ENCODE measurements at regions not wholly inside any gene's neighbourhood (a gene's known extent, or its start where the extent isn't known, plus 50 kb on each side); places are given as distances from the start of the nearest gene placed in this dataset.
"Not testable (repeated sequence)": the region's sequence is repeated elsewhere in the genome, so short reads cannot be mapped to it uniquely, and the experiment has no call there.

DNA sequence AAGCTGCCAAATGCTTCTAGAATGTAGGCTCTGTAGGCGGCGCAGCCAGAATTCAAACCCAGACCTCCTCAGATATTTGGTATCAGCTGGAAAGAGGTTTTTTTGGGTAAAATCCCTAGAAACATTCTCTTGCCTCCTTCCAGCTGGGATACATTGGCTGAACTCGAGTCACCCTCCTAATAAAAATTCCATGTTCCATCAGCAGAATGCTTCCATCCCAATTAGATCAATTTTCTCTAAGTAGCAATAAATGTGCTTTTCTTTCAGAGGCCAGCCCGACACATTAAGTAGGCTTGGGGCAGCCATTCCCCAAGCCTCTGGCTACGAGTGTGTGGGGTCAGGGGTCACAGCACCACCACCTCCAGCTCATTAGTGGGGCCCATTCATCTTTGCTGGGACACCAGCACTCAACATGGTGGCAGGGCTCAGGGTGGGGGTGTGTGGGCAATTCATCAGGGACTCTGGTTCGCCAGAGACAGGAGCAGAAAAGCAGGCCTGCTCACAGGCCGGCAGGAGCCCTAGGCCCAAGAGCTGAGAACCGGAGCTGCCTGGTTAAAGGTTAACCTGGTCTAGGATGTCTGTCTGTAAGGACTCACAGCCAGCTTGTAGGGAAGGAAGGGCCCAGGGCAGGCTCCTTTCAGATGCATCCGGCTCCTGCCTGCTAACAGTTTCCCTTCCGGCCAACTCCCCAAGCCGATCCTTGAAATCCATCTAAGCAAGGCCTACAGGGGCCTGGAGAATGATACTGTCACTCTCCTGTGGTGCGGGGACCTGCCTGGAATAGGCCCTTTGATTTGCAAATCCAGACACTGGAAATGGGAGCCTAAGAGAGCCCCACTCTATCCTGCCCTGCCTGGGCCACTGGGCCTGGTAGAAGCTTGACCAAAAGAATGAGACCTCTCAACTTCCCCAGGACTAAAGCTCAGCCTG, 159.1 kb upstream of the TOP1 start:
- H3F3A ChIP-seq (ENCODE audit: control insufficient read depth, insufficient read depth): no peaks in the 10 kb centered on the region
- TF ChIP-seq, protein P1, sequence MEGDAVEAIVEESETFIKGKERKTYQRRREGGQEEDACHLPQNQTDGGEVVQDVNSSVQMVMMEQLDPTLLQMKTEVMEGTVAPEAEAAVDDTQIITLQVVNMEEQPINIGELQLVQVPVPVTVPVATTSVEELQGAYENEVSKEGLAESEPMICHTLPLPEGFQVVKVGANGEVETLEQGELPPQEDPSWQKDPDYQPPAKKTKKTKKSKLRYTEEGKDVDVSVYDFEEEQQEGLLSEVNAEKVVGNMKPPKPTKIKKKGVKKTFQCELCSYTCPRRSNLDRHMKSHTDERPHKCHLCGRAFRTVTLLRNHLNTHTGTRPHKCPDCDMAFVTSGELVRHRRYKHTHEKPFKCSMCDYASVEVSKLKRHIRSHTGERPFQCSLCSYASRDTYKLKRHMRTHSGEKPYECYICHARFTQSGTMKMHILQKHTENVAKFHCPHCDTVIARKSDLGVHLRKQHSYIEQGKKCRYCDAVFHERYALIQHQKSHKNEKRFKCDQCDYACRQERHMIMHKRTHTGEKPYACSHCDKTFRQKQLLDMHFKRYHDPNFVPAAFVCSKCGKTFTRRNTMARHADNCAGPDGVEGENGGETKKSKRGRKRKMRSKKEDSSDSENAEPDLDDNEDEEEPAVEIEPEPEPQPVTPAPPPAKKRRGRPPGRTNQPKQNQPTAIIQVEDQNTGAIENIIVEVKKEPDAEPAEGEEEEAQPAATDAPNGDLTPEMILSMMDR (IDR thresholded peaks at IDR 0.05; ENCODE audit: low read depth, low read length, poor library complexity, severe bottlenecking): no peak
- TF ChIP-seq EZH2phosphoT487 (IDR thresholded peaks at IDR 0.05; ENCODE audit: borderline replicate concordance, low read length): no peak

DNA sequence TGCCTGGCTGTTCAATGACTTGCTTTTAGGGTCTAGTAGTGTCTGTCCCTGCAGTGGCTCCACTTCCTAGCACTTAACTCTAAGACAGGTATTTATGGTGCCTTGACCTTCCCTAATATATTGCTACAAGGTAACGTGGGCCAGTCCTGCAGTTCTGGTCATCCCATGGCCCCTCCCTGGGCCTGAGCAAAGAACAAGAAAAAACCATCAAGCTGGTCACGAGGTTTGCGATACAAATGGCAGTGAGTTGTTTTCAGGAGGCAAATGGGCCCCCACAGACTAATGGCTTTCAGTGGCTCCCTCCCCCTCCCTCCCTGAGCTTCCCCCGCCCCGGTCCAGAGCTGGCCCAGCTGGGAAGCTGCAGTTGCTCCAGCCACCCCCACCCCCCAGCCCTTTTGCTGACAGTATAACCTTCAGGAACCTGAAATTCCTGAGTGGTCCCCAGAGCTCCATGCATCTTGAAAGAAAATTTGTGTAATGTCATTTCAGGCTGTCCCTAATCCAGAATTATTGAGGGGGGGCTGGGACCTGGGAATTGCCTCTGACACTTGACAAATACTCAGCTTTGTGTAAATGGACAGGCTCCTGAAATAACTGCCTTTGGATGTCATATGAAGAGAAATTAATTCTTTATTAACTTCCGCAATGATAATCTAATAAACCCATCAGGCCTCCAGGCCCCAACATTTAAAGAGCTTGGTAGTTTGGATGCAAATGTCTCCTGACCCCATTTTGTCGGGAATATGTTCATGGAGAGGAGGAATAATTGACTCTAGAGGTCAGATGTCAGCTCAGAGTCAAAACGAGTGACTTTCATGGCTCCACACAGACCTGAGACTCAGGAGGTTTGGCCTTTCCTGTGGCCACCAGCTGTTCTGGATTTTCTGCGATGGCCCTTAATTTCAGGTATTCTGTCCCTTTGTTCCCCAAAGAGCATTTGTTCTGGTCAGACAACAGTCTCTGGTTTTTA, 153.2 kb upstream of the TOP1 start:
- no peak for TF ChIP-seq EZH2phosphoT487 (IDR thresholded peaks at IDR 0.05; ENCODE audit: borderline replicate concordance, low read length)
- TF ChIP-seq, protein P1 (IDR thresholded peaks at IDR 0.05; ENCODE audit: low read depth, low read length, poor library complexity, severe bottlenecking): no peak
- H3F3A ChIP-seq (ENCODE audit: control insufficient read depth, insufficient read depth): no peaks in the 10 kb centered on the region; the same call in 1 of the 2 replicates
- no peaks in the 10 kb centered on the region for H3K36me3 ChIP-seq (ENCODE audit: control insufficient read depth, low read length)
- peaks cover 18% of the 10 kb centered on the region for H3K4me1 ChIP-seq (ENCODE audit: control insufficient read depth, low read length)
- H3K27me3 ChIP-seq (ENCODE audit: control insufficient read depth, low read length): no peaks in the 10 kb centered on the region
- H3K27ac ChIP-seq (ENCODE audit: low read depth, low read length): no peak overlapping the region
- no peaks in the 10 kb centered on the region for H3K9me2 ChIP-seq (replicated peaks; ENCODE audit: control insufficient read depth, low read length)
- H3K4me3 ChIP-seq (ENCODE audit: low read length): no peak overlapping the region
- H4K20me1 ChIP-seq (ENCODE audit: control insufficient read depth, insufficient read depth, low read depth, low read length): no peaks in the 10 kb centered on the region
- H3K79me2 ChIP-seq (ENCODE audit: control insufficient read depth, low read length): no peaks in the 10 kb centered on the region
- H3K9me3 ChIP-seq (ENCODE audit: control insufficient read depth, insufficient read depth, low read length): no peaks in the 10 kb centered on the region
- no peak overlapping the region for H3K4me2 ChIP-seq (ENCODE audit: low read length)

More for the DNA sequence above, 159.1 kb upstream of the TOP1 start:
- H3K79me2 ChIP-seq (ENCODE audit: control insufficient read depth, low read length): no peaks in the 10 kb centered on the region
- no peaks in the 10 kb centered on the region for H4K20me1 ChIP-seq (ENCODE audit: control insufficient read depth, insufficient read depth, low read depth, low read length)
- H3K9me3 ChIP-seq (ENCODE audit: control insufficient read depth, insufficient read depth, low read length): no peaks in the 10 kb centered on the region
- H3K27ac ChIP-seq (ENCODE audit: low read depth, low read length): no peak overlapping the region
- no peaks in the 10 kb centered on the region for H3K9me2 ChIP-seq (replicated peaks; ENCODE audit: control insufficient read depth, low read length)
- H3K4me2 ChIP-seq (ENCODE audit: low read length): no peak overlapping the region
- no peaks in the 10 kb centered on the region for H3K27me3 ChIP-seq (ENCODE audit: control insufficient read depth, low read length)
- H3K4me1 ChIP-seq (ENCODE audit: control insufficient read depth, low read length): no peaks in the 10 kb centered on the region
- no peaks in the 10 kb centered on the region for H3K36me3 ChIP-seq (ENCODE audit: control insufficient read depth, low read length)
- H3K4me3 ChIP-seq (ENCODE audit: low read length): no peak overlapping the region

DNA sequence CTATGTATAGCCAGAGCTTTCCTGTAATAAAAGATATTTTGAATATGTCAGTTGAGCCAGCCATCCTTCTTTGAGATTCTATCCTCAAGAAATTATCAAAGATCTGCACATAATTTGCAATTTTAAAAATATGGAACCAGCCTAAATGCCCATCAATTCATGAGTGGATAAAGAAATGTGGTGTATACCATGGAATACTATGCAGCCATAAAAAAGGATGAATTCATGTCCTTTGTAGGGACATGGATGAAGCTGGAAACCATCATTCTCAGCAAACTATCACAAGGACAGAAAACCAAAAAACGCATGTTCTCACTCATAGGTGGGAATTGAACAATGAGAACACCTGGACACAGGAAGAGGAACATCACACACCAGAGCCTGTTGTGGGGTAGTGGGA, 150.5 kb upstream of the TOP1 start:
- not testable (repeated sequence) for H3F3A ChIP-seq (ENCODE audit: control insufficient read depth, insufficient read depth); H3K4me3 ChIP-seq (ENCODE audit: low read length); H3K36me3 ChIP-seq (ENCODE audit: control insufficient read depth, low read length); H3K9me2 ChIP-seq (replicated peaks; ENCODE audit: control insufficient read depth, low read length); H3K9me3 ChIP-seq (ENCODE audit: control insufficient read depth, insufficient read depth, low read length); H3K27ac ChIP-seq (ENCODE audit: low read depth, low read length); H3K79me2 ChIP-seq (ENCODE audit: control insufficient read depth, low read length); H3K4me2 ChIP-seq (ENCODE audit: low read length); H4K20me1 ChIP-seq (ENCODE audit: control insufficient read depth, insufficient read depth, low read depth, low read length); H3K27me3 ChIP-seq (ENCODE audit: control insufficient read depth, low read length)
- H3K4me1 ChIP-seq (ENCODE audit: control insufficient read depth, low read length): peaks cover 39% of the 10 kb centered on the region
